GM12878 (cell line): ENCODE measurements at regions not wholly inside any gene's neighbourhood (a gene's known extent, or its start where the extent isn't known, plus 50 kb on each side); places are given as distances from the start of the nearest gene placed in this dataset.

Experiments used
- ATAC-seq: fragments of 200-7000 bp; cut with Tn5 transposase; 3 replicates; pipeline ENCODE4 v1.9.1; 2020; ENCODE audit warnings: mild to moderate bottlenecking, moderate library complexity
- BruUV-seq: library from RNA; stranded (reverse); fragments of 400-500 nt; replicated peaks from 2 replicates; lab custom pipeline; 2021; lab: Mats Ljungman, UMichigan
- CTCF ChIA-PET: fragments of 300-600 bp; sonication (Branson Sonifier 250); formaldehyde crosslinking; extraction: SDS; loops from one replicate; lab custom pipeline; 2021; ENCODE audit warnings: inconsistent platforms; lab: Yijun Ruan, JAX
- POLR2A ChIA-PET: fragments of 350-600 bp; formaldehyde crosslinking; extraction: SDS; loops from one replicate; lab custom pipeline; 2021; ENCODE audit warnings: inconsistent platforms; lab: Charles Lee
- RAD21 ChIA-PET: fragments of 300-600 bp; sonication (Branson Sonifier 250); formaldehyde crosslinking; loops from one replicate; lab custom pipeline; 2023; ENCODE audit warnings: antibody characterized with exemption; ENCODE audit not compliant: unreplicated experiment; lab: Charles Lee
- SMC1A ChIA-PET: fragments of 300-600 bp; sonication (Branson Sonifier 250); formaldehyde crosslinking; loops from one replicate; lab custom pipeline; 2023; ENCODE audit not compliant: unreplicated experiment, uncharacterized antibody; lab: Charles Lee
- DNase-seq: peaks from one replicate; pipeline ENCODE4 v3.0.0-alpha.2; 2011; ENCODE audit warnings: low read depth, low spot score
- FAIRE-seq: peaks from 3 replicates; lab custom pipeline; 2011; peaks lifted over from hg19 to GRCh38; lab: Jason Lieb, UNC
- H2AFZ ChIP-seq: 2 replicates; pipeline ENCODE4 v1.6.0; 2011; ENCODE audit warnings: low read depth, low read length, control low read depth; ENCODE audit not compliant: control insufficient read depth
- H3K27ac ChIP-seq: 2 replicates; pipeline ENCODE4 v1.5.1; 2011; ENCODE audit warnings: control low read depth; ENCODE audit not compliant: control insufficient read depth, insufficient read depth
- H3K27me3 ChIP-seq, 2 experiments: replicated peaks in 1 of 2; 2 replicates each; pipeline versions ENCODE4 v1.6.0 to v1.6.1; 2011; ENCODE audit warnings: low read length in 1 of 2; ENCODE audit not compliant: control insufficient read depth in 2 of 2, insufficient read depth in 2 of 2
- H3K36me3 ChIP-seq, 2 experiments: 2 replicates each; pipeline ENCODE4 v1.5.1; 2011; ENCODE audit warnings: low read length in 1 of 2; ENCODE audit not compliant: control insufficient read depth in 2 of 2, insufficient read depth in 2 of 2
- H3K4me1 ChIP-seq: 2 replicates; pipeline ENCODE4 v1.6.1; 2011; ENCODE audit warnings: mild to moderate bottlenecking, low read length, moderate library complexity, mixed read lengths; ENCODE audit not compliant: control insufficient read depth, insufficient read depth
- H3K4me2 ChIP-seq: 2 replicates; pipeline ENCODE4 v1.6.0; 2011; ENCODE audit warnings: control low read depth; ENCODE audit not compliant: control insufficient read depth, insufficient read depth
- H3K4me3 ChIP-seq: fragments of 200-600 bp; sonication (generic); 2 replicates; pipeline ENCODE4 v1.5.1; 2016
- H3K79me2 ChIP-seq: 2 replicates; pipeline ENCODE4 v1.6.0; 2011; ENCODE audit warnings: low read length; ENCODE audit not compliant: control insufficient read depth, insufficient read depth
- H3K9ac ChIP-seq: 2 replicates; pipeline ENCODE4 v1.8.0; 2011; ENCODE audit warnings: low read length, control low read depth, mixed read lengths; ENCODE audit not compliant: control insufficient read depth, insufficient read depth
- H3K9me3 ChIP-seq: replicated peaks from 3 replicates; pipeline ENCODE4 v1.5.1; 2011; ENCODE audit warnings: mild to moderate bottlenecking, low read length; ENCODE audit not compliant: control insufficient read depth, insufficient read depth
- H4K20me1 ChIP-seq: 2 replicates; pipeline ENCODE4 v1.6.0; 2011; ENCODE audit not compliant: control insufficient read depth, insufficient read depth
- BHLHE40 ChIP-seq, 2 experiments: fragments of 450-650 bp in 1 of 2; IDR thresholded peaks; 2 replicates each; pipeline ENCODE4 v1.6.1; 2011 to 2017; ENCODE audit warnings: low read depth in 2 of 2, borderline replicate concordance in 1 of 2, improper control_type of control experiment in 1 of 2, low read length in 1 of 2, mild to moderate bottlenecking in 1 of 2
- CREB1 ChIP-seq: IDR thresholded peaks from 2 replicates; pipeline ENCODE4 v1.6.1; 2012; ENCODE audit warnings: low read depth, mild to moderate bottlenecking, inconsistent platforms
- ETV6 ChIP-seq, 2 experiments: fragments of 450-650 bp in 1 of 2; IDR thresholded peaks in 1 of 2; conservative IDR thresholded peaks in 1 of 2; 2 replicates each; pipeline ENCODE4 v1.6.1; 2014; ENCODE audit warnings: antibody characterized with exemption in 1 of 2, borderline replicate concordance in 1 of 2, low read depth in 1 of 2, mild to moderate bottlenecking in 1 of 2, moderate library complexity in 1 of 2
- GABPA ChIP-seq: IDR thresholded peaks from 2 replicates; pipeline ENCODE4 v1.6.1; 2014; ENCODE audit warnings: antibody characterized with exemption, low read depth, mild to moderate bottlenecking, inconsistent platforms
- KLF5 ChIP-seq: fragments of 450-650 bp; IDR thresholded peaks from 2 replicates; pipeline ENCODE4 v1.6.1; 2014; ENCODE audit warnings: mild to moderate bottlenecking; ENCODE audit not compliant: partially characterized antibody
- RELA ChIP-seq: fragments of 450-650 bp; IDR thresholded peaks from 2 replicates; pipeline ENCODE4 v1.8.0; 2014; ENCODE audit warnings: borderline replicate concordance; ENCODE audit not compliant: partially characterized antibody
- SIX5 ChIP-seq: IDR thresholded peaks from 2 replicates; pipeline ENCODE4 v1.6.1; 2011; ENCODE audit warnings: mild to moderate bottlenecking, low read depth, low read length, moderate library complexity; ENCODE audit not compliant: severe bottlenecking
- SUPT20H ChIP-seq: IDR thresholded peaks from 2 replicates; pipeline ENCODE4 v1.6.1; 2011; ENCODE audit warnings: low read depth, mild to moderate bottlenecking, low read length, moderate library complexity, borderline replicate concordance; ENCODE audit not compliant: control insufficient read depth
- TCF7 ChIP-seq: IDR thresholded peaks from 2 replicates; pipeline ENCODE4 v1.6.1; 2014; ENCODE audit warnings: antibody characterized with exemption, borderline replicate concordance
- ZNF217 ChIP-seq: fragments of 450-650 bp; IDR thresholded peaks from 2 replicates; pipeline ENCODE4 v1.6.1; 2017; ENCODE audit warnings: antibody characterized with exemption, mild to moderate bottlenecking
- ZNF384 ChIP-seq: IDR thresholded peaks from 2 replicates; pipeline ENCODE4 v1.6.1; 2012; ENCODE audit warnings: low read depth, mild to moderate bottlenecking, low read length, improper control_type of control experiment, borderline replicate concordance
- WGBS: methylation state at CpG from one replicate; pipeline ENCODE4 v1.1.6; 2016; ENCODE audit warnings: low lambda C conversion rate; ENCODE audit not compliant: insufficient replicate concordance, insufficient coverage; ENCODE audit errors: missing lambda C conversion rate; 5-methylcytosine and 5-hydroxymethylcytosine counted together
- in situ Hi-C: fragments of 300-500 bp; cut with MboI; formaldehyde crosslinking; loops from 9 replicates; pipeline ENCODE4 v1.14.3; 2018; ENCODE audit warnings: mixed read lengths
- intact Hi-C: fragments of 100-400 bp; cut with micrococcal nuclease; formaldehyde crosslinking; loops from one replicate; pipeline ENCODE4 v1.14.2; 2022; ENCODE audit not compliant: unreplicated experiment
- TF ChIP-seq, protein P1 (sequence below): IDR thresholded peaks from 2 replicates; pipeline ENCODE4 v1.6.1; 2011; ENCODE audit warnings: mild to moderate bottlenecking, low read depth, low read length, moderate library complexity; ENCODE audit not compliant: insufficient replicate concordance
- TF ChIP-seq, protein P2 (sequence below): IDR thresholded peaks from 2 replicates; pipeline ENCODE4 v1.6.1; 2012; ENCODE audit warnings: improper control_type of control experiment, low read depth, low read length; ENCODE audit not compliant: insufficient replicate concordance
- TF ChIP-seq, protein P3 (sequence below): fragments of 450-650 bp; IDR thresholded peaks from 2 replicates; pipeline ENCODE4 v1.6.1; 2017; ENCODE audit warnings: mild to moderate bottlenecking, moderate library complexity

DNA sequence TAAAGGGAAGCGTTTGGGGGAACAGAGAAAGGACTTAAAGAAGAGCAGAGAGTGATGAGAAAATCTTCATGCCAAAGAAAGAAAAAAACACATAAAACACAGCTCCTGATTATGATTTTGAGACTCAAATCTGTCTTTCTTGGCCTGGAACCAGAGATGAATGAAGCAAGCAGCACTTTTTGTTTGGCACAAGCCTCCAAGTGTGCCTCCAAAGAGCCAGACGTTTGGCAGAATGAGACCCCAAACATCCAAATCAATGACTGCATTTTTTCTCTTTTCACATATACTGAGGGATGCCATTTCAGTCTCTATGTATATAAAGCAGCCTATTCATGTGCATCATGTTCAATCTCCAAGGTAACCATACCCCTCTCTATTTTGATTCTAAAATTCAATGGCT is 424.2 kb downstream of the TUSC1 start:
- RAD21 ChIA-PET = no interaction called here
- H3K9me3 ChIP-seq = no peaks in the 10 kb centered on the region

More for the DNA sequence above, 424.2 kb downstream of the TUSC1 start:
- no peak overlapping the region for H3K4me2 ChIP-seq
- no peaks in the 10 kb centered on the region for H4K20me1 ChIP-seq
- no peaks in the 10 kb centered on the region for H3K79me2 ChIP-seq
- ATAC-seq (no peak), FAIRE-seq (no peak), DNase-seq (no peak)
- no peaks in the 10 kb centered on the region for H3K27me3 ChIP-seq
- TF ChIP-seq, protein P1, sequence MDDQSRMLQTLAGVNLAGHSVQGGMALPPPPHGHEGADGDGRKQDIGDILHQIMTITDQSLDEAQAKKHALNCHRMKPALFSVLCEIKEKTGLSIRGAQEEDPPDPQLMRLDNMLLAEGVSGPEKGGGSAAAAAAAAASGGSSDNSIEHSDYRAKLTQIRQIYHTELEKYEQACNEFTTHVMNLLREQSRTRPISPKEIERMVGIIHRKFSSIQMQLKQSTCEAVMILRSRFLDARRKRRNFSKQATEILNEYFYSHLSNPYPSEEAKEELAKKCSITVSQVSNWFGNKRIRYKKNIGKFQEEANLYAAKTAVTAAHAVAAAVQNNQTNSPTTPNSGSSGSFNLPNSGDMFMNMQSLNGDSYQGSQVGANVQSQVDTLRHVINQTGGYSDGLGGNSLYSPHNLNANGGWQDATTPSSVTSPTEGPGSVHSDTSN = no peak
- no peak for TF ChIP-seq TCF7
- TF ChIP-seq GABPA = no peak
- TF ChIP-seq BHLHE40 (IDR thresholded peaks at IDR 0.05; ENCODE audit: borderline replicate concordance in 1 of 2, low read depth in 2 of 2, low read length in 1 of 2) = no peak
- TF ChIP-seq SIX5 = no peak
- no peak for TF ChIP-seq ETV6 (conservative IDR thresholded peaks at IDR 0.05 in 1 of 2, IDR thresholded peaks at IDR 0.05 in 1 of 2; ENCODE audit: borderline replicate concordance in 1 of 2, low read depth in 1 of 2)
- TF ChIP-seq KLF5 = no peak
- TF ChIP-seq ZNF217 = no peak
- no peak for TF ChIP-seq ZNF384
- TF ChIP-seq, protein P2, sequence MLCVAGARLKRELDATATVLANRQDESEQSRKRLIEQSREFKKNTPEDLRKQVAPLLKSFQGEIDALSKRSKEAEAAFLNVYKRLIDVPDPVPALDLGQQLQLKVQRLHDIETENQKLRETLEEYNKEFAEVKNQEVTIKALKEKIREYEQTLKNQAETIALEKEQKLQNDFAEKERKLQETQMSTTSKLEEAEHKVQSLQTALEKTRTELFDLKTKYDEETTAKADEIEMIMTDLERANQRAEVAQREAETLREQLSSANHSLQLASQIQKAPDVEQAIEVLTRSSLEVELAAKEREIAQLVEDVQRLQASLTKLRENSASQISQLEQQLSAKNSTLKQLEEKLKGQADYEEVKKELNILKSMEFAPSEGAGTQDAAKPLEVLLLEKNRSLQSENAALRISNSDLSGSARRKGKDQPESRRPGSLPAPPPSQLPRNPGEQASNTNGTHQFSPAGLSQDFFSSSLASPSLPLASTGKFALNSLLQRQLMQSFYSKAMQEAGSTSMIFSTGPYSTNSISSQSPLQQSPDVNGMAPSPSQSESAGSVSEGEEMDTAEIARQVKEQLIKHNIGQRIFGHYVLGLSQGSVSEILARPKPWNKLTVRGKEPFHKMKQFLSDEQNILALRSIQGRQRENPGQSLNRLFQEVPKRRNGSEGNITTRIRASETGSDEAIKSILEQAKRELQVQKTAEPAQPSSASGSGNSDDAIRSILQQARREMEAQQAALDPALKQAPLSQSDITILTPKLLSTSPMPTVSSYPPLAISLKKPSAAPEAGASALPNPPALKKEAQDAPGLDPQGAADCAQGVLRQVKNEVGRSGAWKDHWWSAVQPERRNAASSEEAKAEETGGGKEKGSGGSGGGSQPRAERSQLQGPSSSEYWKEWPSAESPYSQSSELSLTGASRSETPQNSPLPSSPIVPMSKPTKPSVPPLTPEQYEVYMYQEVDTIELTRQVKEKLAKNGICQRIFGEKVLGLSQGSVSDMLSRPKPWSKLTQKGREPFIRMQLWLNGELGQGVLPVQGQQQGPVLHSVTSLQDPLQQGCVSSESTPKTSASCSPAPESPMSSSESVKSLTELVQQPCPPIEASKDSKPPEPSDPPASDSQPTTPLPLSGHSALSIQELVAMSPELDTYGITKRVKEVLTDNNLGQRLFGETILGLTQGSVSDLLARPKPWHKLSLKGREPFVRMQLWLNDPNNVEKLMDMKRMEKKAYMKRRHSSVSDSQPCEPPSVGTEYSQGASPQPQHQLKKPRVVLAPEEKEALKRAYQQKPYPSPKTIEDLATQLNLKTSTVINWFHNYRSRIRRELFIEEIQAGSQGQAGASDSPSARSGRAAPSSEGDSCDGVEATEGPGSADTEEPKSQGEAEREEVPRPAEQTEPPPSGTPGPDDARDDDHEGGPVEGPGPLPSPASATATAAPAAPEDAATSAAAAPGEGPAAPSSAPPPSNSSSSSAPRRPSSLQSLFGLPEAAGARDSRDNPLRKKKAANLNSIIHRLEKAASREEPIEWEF = no peak
- no peak for TF ChIP-seq SUPT20H
- TF ChIP-seq CREB1 = no peak
- TF ChIP-seq, protein P3, sequence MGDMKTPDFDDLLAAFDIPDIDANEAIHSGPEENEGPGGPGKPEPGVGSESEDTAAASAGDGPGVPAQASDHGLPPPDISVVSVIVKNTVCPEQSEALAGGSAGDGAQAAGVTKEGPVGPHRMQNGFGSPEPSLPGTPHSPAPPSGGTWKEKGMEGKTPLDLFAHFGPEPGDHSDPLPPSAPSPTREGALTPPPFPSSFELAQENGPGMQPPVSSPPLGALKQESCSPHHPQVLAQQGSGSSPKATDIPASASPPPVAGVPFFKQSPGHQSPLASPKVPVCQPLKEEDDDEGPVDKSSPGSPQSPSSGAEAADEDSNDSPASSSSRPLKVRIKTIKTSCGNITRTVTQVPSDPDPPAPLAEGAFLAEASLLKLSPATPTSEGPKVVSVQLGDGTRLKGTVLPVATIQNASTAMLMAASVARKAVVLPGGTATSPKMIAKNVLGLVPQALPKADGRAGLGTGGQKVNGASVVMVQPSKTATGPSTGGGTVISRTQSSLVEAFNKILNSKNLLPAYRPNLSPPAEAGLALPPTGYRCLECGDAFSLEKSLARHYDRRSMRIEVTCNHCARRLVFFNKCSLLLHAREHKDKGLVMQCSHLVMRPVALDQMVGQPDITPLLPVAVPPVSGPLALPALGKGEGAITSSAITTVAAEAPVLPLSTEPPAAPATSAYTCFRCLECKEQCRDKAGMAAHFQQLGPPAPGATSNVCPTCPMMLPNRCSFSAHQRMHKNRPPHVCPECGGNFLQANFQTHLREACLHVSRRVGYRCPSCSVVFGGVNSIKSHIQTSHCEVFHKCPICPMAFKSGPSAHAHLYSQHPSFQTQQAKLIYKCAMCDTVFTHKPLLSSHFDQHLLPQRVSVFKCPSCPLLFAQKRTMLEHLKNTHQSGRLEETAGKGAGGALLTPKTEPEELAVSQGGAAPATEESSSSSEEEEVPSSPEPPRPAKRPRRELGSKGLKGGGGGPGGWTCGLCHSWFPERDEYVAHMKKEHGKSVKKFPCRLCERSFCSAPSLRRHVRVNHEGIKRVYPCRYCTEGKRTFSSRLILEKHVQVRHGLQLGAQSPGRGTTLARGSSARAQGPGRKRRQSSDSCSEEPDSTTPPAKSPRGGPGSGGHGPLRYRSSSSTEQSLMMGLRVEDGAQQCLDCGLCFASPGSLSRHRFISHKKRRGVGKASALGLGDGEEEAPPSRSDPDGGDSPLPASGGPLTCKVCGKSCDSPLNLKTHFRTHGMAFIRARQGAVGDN = no peak
- TF ChIP-seq RELA = no peak
- no peak overlapping the region for H3K4me3 ChIP-seq
- no peak overlapping the region for H2AFZ ChIP-seq
- POLR2A ChIA-PET = no interaction called here
- intact Hi-C loops = no loop called here
- CTCF ChIA-PET = no interaction called here
- no peaks in the 10 kb centered on the region for H3K36me3 ChIP-seq
- no peaks in the 10 kb centered on the region for H3K4me1 ChIP-seq
- 0% methylated on average over 2 of the region's 2 CpGs for WGBS
- in situ Hi-C loops = no loop called here
- H3K9ac ChIP-seq = no peak overlapping the region
- H3K27ac ChIP-seq = no peak overlapping the region
- SMC1A ChIA-PET = no interaction called here
- BruUV-seq = no TSS peak
